HG03025 (cell line): ENCODE measurements at regions not wholly inside any gene's neighbourhood (a gene's known extent, or its start where the extent isn't known, plus 50 kb on each side); places are given as distances from the start of the nearest gene placed in this dataset.

Experiments
- ATAC-seq: cut with Tn5 transposase; IDR thresholded peaks from one replicate; pipeline ENCODE4 v1.9.1; 2021; ENCODE audit warnings: mild to moderate bottlenecking, moderate library complexity; ENCODE audit not compliant: unreplicated experiment, low FRiP score

GRCh38 chr2:8514796-8515758 lies 166.8 kb upstream of the ID2 start:
- peak; percentile 77 for ATAC-seq

- ATAC-seq, result no peak
These were observed 165.9 kb upstream of the ID2 start for GRCh38 chr2:8515864-8516533.

GRCh38 chr2:8517850-8518498 lies 163.9 kb upstream of the ID2 start:
- no peak for ATAC-seq

GRCh38 chr2:8518979-8519668 lies 162.7 kb upstream of the ID2 start:
- no peak for ATAC-seq

GRCh38 chr2:8520791-8521344 lies 161.0 kb upstream of the ID2 start:
- ATAC-seq, result no peak

GRCh38 chr2:8522687-8523086 lies 159.2 kb upstream of the ID2 start:
- no peak for ATAC-seq

- no peak for ATAC-seq
These were observed 157.5 kb upstream of the ID2 start for GRCh38 chr2:8524388-8524787.

GRCh38 chr2:8524823-8525222 lies 157.0 kb upstream of the ID2 start:
- ATAC-seq, result no peak

GRCh38 chr2:8525236-8525581 lies 156.6 kb upstream of the ID2 start:
- no peak for ATAC-seq

- peak; percentile 50 for ATAC-seq
These were observed 156.1 kb upstream of the ID2 start for GRCh38 chr2:8525582-8526402.

- ATAC-seq, result no peak
These were observed 155.5 kb upstream of the ID2 start for GRCh38 chr2:8526403-8526696.

- no peak for ATAC-seq
These were observed 154.8 kb upstream of the ID2 start for GRCh38 chr2:8527031-8527430.

- no peak for ATAC-seq
These were observed 154.2 kb upstream of the ID2 start for GRCh38 chr2:8527676-8528075.

- ATAC-seq, result no peak
These were observed 153.0 kb upstream of the ID2 start for GRCh38 chr2:8528863-8529262.

GRCh38 chr2:8529706-8530277 lies 152.1 kb upstream of the ID2 start:
- ATAC-seq, result no peak

GRCh38 chr2:8531481-8531880 lies 150.4 kb upstream of the ID2 start:
- ATAC-seq, result no peak

- no peak for ATAC-seq
These were observed 149.4 kb upstream of the ID2 start for GRCh38 chr2:8532438-8532837.

- ATAC-seq, result no peak
These were observed 147.9 kb upstream of the ID2 start for GRCh38 chr2:8533923-8534322.

GRCh38 chr2:8534386-8534728 lies 147.5 kb upstream of the ID2 start:
- no peak for ATAC-seq
